ENCODE measurements at regions not wholly inside any gene's neighbourhood (a gene's known extent, or its start where the extent isn't known, plus 50 kb on each side); places are given as distances from the start of the nearest gene placed in this dataset.

GRCh38 chr9:1383899-1384455 is 333.8 kb downstream of the DMRT2 start:
- H3K4me3 ChIP-seq (ENCODE audit: low read depth, low read length), result no peak overlapping the region
- no peak for TF ChIP-seq CTCF (IDR thresholded peaks at IDR 0.05; ENCODE audit: insufficient read depth, low read depth, low read length)
- DNase-seq (ENCODE audit: low read depth), result no peak

GRCh38 chr9:1384816-1385215 is 334.7 kb downstream of the DMRT2 start:
- H3K4me3 ChIP-seq (ENCODE audit: low read depth, low read length), result no peak overlapping the region
- no peak for DNase-seq (ENCODE audit: low read depth)
- TF ChIP-seq CTCF (IDR thresholded peaks at IDR 0.05; ENCODE audit: insufficient read depth, low read depth, low read length), result no peak

GRCh38 chr9:1386420-1386819 is 336.3 kb downstream of the DMRT2 start:
- DNase-seq (ENCODE audit: low read depth), result no peak
- H3K4me3 ChIP-seq (ENCODE audit: low read depth, low read length), result no peak overlapping the region
- no peak for TF ChIP-seq CTCF (IDR thresholded peaks at IDR 0.05; ENCODE audit: insufficient read depth, low read depth, low read length)

GRCh38 chr9:1388216-1388615 is 338.1 kb downstream of the DMRT2 start:
- H3K4me3 ChIP-seq (ENCODE audit: low read depth, low read length), result no peak overlapping the region
- no peak for DNase-seq (ENCODE audit: low read depth)
- TF ChIP-seq CTCF (IDR thresholded peaks at IDR 0.05; ENCODE audit: insufficient read depth, low read depth, low read length), result no peak

GRCh38 chr9:1400983-1401382 is 350.8 kb downstream of the DMRT2 start:
- no peak for DNase-seq (ENCODE audit: low read depth)
- H3K4me3 ChIP-seq (ENCODE audit: low read depth, low read length), result no peak overlapping the region
- no peak for TF ChIP-seq CTCF (IDR thresholded peaks at IDR 0.05; ENCODE audit: insufficient read depth, low read depth, low read length)

GRCh38 chr9:1404940-1405339 is 354.8 kb downstream of the DMRT2 start:
- H3K4me3 ChIP-seq (ENCODE audit: low read depth, low read length), result no peak overlapping the region
- TF ChIP-seq CTCF (IDR thresholded peaks at IDR 0.05; ENCODE audit: insufficient read depth, low read depth, low read length), result no peak
- no peak for DNase-seq (ENCODE audit: low read depth)

- no peak for TF ChIP-seq CTCF (IDR thresholded peaks at IDR 0.05; ENCODE audit: insufficient read depth, low read depth, low read length)
- DNase-seq (ENCODE audit: low read depth), result no peak
- no peak overlapping the region for H3K4me3 ChIP-seq (ENCODE audit: low read depth, low read length)
Observed at GRCh38 chr9:1411826-1412225, 361.7 kb downstream of the DMRT2 start.

Data from fibroblast of villous mesenchyme (primary cell).